T-helper 2 cell treated with Interferon-gamma antibody and Interleukin-4, amounts not matched to agents 5 μg/mL and 100 μg/mL, for 36 hours (primary cell): ENCODE measurements at regions not wholly inside any gene's neighbourhood (a gene's known extent, or its start where the extent isn't known, plus 50 kb on each side); places are given as distances from the start of the nearest gene placed in this dataset.

Experiments
- DNase-seq: peaks from one replicate; pipeline ENCODE4 v3.0.0; 2021; ENCODE audit warnings: low spot score
- H3K27ac Mint-ChIP-seq: one replicate; pipeline ENCODE4 v1.8.0; 2021; ENCODE audit warnings: mild to moderate bottlenecking, mixed read lengths
- H3K27me3 Mint-ChIP-seq: one replicate; pipeline ENCODE4 v1.8.0; 2021; ENCODE audit warnings: low read depth, mixed read lengths
- H3K36me3 Mint-ChIP-seq: one replicate; pipeline ENCODE4 v1.8.0; 2021; ENCODE audit warnings: low read depth, mixed read lengths
- H3K4me1 Mint-ChIP-seq: one replicate; pipeline ENCODE4 v1.8.0; 2021; ENCODE audit warnings: low read depth, mixed read lengths
- H3K4me3 Mint-ChIP-seq: one replicate; pipeline ENCODE4 v1.8.0; 2022; ENCODE audit warnings: mild to moderate bottlenecking, moderate library complexity, mixed read lengths
- H3K9me3 Mint-ChIP-seq: one replicate; pipeline ENCODE4 v1.8.0; 2021; ENCODE audit warnings: mixed read lengths

DNA sequence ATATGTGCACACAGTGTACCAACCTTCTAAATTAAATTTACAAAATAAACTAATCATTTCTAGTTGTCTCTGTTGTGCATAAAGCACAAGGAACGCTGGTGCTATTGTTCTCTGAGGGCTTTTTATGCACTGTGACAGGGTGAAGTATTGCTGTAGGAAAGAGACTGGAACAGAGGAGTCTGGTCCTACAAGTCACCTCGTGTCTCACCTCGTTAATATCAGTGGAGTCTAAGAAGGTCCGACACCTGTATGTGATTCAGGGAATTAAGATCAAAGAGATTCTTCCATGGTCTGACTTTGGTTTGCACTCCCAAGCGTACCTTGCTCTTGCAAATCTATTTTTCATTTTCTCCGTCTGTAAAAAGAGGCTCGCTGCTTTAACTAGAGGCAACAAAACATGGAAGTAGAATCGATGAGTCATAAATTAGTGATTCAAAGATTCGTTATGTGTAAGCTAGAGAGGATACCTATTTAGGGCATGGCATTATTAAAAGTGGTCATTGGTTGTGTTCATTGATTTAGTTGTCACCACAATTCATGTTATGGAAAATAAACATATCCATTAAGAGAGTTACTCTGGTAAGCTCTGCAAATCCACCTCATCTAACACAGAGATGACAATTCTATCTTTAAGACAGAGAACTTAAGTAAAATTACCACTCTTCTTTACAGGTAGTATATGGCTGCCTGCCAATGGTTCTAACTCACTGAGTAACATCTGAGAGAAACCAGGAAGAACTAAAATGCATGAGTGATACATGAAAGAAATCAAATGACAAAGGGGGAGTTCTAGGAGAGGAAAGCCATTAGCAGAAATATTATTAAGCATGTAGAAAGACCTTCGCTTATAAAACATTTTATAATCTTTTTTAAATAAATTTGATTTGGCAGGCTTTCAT lies 219.4 kb upstream of the GBE1 start:
- DNase-seq, result no peak
- Mint-ChIP-seq H3K4me1 (no peaks in the 10 kb centered on the region), H3K27ac (no peak overlapping the region), H3K27me3 (no peaks in the 10 kb centered on the region), H3K9me3 (no peaks in the 10 kb centered on the region), H3K4me3 (no peak overlapping the region), H3K36me3 (no peaks in the 10 kb centered on the region)

DNA sequence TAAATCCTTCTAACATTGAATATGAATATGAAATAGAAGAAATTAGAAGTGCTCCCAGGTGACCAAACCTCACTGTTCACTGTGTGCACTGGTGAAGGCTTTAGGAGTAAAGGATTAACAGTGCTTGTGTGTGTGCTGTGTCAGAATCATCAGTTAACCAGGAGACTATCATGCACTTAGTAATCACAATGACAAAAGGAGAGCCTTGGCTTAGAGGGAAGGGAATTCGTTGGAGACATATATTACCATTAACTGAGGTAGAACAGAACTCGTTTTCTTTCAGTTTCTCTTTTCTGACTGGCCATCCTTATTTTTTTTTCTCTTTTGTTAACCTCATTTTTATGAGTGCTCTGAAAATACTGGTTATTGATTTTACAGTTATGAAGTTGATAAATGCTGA lies 213.3 kb upstream of the GBE1 start:
- H3K9me3 Mint-ChIP-seq, result no peaks in the 10 kb centered on the region
- H3K4me3 Mint-ChIP-seq, result no peak overlapping the region
- H3K4me1 Mint-ChIP-seq, result no peaks in the 10 kb centered on the region
- no peaks in the 10 kb centered on the region for H3K27me3 Mint-ChIP-seq
- H3K27ac Mint-ChIP-seq, result no peak overlapping the region
- no peaks in the 10 kb centered on the region for H3K36me3 Mint-ChIP-seq
- DNase-seq, result no peak

DNA sequence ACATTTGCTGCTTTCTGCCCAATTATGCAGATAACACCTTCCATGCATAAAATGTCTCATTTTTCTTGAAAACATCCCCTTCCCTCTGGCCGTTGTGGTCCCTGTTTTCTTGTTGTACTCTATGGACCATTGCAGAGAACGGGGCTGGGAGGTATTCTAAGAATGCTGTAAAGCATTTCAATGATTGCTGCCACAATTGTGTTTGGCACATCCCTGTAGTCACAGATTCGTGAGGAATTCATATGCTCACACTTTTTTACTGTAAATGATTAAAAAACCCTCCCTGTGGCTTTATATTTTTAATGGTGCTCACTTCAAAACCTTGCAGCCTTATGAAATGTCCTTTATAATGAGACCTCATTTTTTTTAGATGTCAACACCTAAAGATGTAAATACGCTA lies 207.2 kb upstream of the GBE1 start:
- Mint-ChIP-seq H3K4me1 (no peaks in the 10 kb centered on the region), H3K27ac (no peak overlapping the region), H3K9me3 (no peaks in the 10 kb centered on the region), H3K27me3 (no peaks in the 10 kb centered on the region), H3K4me3 (no peak overlapping the region), H3K36me3 (no peaks in the 10 kb centered on the region)
- DNase-seq, result no peak

DNA sequence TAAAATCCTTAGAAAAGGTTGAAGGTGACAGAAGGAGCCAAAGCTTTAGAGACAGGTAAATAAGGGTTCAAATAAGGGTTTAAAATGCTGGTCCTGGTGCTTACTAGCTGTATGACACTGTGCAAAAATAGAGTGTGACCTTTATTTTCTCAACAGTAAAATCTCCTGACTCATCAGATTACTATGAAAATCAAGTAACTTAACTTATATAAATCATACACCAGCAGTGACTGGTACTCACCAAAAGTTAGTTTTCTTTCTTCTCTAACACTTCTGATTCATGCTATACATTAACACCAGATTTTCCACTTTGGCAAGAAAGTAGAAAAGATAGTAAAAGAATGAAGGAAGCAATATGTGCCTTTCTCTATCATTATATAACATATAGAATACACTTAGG lies 205.9 kb upstream of the GBE1 start:
- no peaks in the 10 kb centered on the region for H3K36me3 Mint-ChIP-seq
- DNase-seq, result no peak
- H3K27me3 Mint-ChIP-seq, result no peaks in the 10 kb centered on the region
- H3K27ac Mint-ChIP-seq, result no peak overlapping the region
- H3K4me3 Mint-ChIP-seq, result no peak overlapping the region
- no peaks in the 10 kb centered on the region for H3K4me1 Mint-ChIP-seq
- H3K9me3 Mint-ChIP-seq, result no peaks in the 10 kb centered on the region

DNA sequence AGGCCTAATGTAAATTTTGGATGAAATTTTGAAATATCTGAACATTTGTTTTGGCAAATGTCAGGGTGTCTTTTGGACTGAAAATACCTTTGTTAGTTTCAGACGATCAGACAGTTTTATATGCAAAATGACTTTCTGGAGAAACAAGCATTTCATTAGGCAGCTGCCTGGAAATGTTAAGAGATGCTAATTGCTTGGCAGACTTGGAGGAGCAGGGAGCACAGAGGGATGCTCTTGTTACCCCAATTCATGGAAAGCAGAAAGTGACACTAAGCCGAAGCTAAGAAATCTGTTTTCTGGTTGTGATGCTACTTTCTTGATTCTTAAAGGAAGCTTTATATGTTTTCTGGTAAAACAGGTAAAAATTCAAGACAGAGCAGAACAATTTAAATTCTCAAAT lies 204.3 kb upstream of the GBE1 start:
- H3K36me3 Mint-ChIP-seq, result no peaks in the 10 kb centered on the region
- no peak overlapping the region for H3K4me3 Mint-ChIP-seq
- no peaks in the 10 kb centered on the region for H3K9me3 Mint-ChIP-seq
- DNase-seq, result no peak
- H3K4me1 Mint-ChIP-seq, result no peaks in the 10 kb centered on the region
- no peaks in the 10 kb centered on the region for H3K27me3 Mint-ChIP-seq
- H3K27ac Mint-ChIP-seq, result no peak overlapping the region

DNA sequence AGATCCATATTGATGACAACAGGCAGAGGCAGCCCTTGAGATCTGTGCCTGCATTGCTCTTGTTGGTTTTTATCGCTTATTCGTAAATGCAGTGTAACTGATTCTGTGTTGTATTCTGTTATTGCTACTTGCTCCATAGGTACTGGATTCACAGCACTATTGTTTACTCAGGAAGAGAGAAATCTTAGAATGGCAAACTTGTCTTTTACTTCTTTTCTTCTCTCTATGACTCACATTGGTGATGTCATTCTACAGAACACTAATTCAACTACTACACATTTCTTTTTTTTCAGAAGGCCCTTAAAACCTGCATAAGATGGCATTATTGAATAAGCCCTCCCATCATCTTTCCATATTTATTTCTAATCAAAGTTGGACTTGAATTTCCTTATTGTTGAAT lies 201.0 kb upstream of the GBE1 start:
- H3K27me3 Mint-ChIP-seq, result no peaks in the 10 kb centered on the region
- no peaks in the 10 kb centered on the region for H3K36me3 Mint-ChIP-seq
- H3K9me3 Mint-ChIP-seq, result no peaks in the 10 kb centered on the region
- no peak overlapping the region for H3K27ac Mint-ChIP-seq
- DNase-seq, result no peak
- no peaks in the 10 kb centered on the region for H3K4me1 Mint-ChIP-seq
- H3K4me3 Mint-ChIP-seq, result no peak overlapping the region

DNA sequence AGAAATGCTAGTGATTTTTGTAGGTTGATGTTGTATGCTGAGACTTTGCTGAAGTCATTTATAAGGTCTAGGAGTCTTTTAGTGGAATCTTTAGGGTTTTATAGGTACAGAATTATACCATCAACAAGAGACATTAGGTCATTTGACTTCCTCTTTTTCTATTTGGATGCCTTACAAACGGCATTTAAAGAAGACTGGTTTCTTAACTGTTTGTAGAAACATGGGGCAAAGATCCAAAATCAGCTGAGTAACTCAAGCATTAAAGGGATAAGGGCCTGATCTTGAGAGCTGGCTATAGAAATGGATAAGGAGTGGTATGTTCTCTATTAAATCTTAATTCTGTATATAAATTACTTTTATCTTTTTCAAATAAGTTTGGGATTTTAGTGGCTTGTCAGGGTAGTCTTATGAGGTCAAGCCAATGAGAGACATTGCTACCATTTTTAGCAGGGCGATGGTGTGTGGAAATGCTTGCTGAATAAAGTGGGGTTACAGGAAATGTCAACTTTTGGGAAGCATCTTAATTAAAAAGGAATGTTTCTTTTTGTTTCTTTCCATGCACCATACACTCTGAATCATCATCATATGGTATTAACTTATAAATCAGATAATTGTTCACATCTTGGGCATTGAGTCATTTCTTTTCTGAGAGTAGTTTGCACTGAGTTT lies 197.7 kb upstream of the GBE1 start:
- H3K36me3 Mint-ChIP-seq, result no peaks in the 10 kb centered on the region
- no peak overlapping the region for H3K27ac Mint-ChIP-seq
- no peaks in the 10 kb centered on the region for H3K9me3 Mint-ChIP-seq

DNA sequence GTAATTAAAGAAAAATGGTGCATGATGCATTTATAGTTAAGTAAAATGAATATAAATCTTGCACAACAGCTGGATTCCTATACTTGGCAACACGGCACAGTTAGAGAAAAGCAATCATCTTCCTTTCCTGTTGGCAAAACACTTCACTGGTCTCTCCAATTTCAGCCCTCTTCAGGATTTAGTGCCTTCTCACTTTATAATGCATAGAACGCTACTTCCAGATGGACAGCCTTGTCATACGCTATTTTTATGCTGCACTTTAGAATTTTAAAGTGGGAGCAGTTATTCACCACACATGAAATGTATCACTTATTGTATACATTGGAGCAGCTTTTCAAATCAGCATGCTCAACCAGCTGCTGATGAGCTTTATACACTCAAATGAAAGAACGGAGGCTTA lies 194.4 kb upstream of the GBE1 start:
- Mint-ChIP-seq H3K36me3 (no peaks in the 10 kb centered on the region), H3K4me1 (no peaks in the 10 kb centered on the region), H3K27ac (no peak overlapping the region), H3K4me3 (no peak overlapping the region), H3K27me3 (no peaks in the 10 kb centered on the region), H3K9me3 (no peaks in the 10 kb centered on the region)
- no peak for DNase-seq

More for the DNA sequence above, 197.7 kb upstream of the GBE1 start:
- Mint-ChIP-seq H3K4me3 (no peak overlapping the region), H3K4me1 (no peaks in the 10 kb centered on the region), H3K27me3 (no peaks in the 10 kb centered on the region)
- no peak for DNase-seq

DNA sequence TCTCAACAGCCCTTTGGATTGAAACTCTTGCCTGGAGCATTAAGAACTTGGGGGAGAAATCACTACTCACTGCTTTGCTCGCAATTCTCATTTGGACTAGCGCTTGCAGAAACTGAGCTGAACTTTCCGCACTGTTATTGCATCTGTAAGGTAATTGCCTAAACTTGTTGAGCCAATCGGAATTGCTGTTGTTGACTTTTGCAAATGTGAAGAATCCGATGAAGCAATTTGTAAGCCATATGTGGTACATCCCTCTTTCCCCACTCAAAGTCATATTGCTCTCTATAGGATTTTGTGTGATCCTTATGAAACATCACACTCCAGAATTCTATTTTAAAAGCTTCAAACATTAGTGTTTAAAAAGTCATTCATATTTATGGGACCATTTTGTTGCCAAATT lies 191.7 kb upstream of the GBE1 start:
- H3K4me1 Mint-ChIP-seq, result no peaks in the 10 kb centered on the region
- no peaks in the 10 kb centered on the region for H3K27me3 Mint-ChIP-seq
- DNase-seq, result no peak
- H3K36me3 Mint-ChIP-seq, result no peaks in the 10 kb centered on the region
- no peak overlapping the region for H3K4me3 Mint-ChIP-seq
- H3K9me3 Mint-ChIP-seq, result no peaks in the 10 kb centered on the region
- no peak overlapping the region for H3K27ac Mint-ChIP-seq

DNA sequence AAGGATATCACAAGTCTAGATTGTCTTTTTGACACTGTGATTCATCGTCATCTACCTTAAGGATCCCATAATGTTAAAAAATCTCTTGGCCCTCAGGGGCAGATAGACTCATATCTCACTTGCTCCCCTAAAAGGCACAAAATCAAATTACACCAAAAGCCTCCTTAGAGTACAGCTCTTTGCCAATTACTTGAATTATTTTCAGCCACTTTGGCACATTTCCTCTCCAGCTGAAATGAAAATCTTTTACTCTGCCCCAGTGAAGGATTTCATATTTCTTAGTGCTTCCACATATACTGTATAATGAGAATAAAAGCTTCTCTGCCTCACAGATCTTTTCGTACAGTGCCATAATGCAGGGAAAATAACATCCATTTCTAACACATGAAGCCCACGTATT lies 190.7 kb upstream of the GBE1 start:
- no peak for DNase-seq
- Mint-ChIP-seq H3K9me3 (no peaks in the 10 kb centered on the region), H3K27me3 (no peaks in the 10 kb centered on the region), H3K27ac (no peak overlapping the region), H3K36me3 (no peaks in the 10 kb centered on the region), H3K4me3 (no peak overlapping the region), H3K4me1 (no peaks in the 10 kb centered on the region)

DNA sequence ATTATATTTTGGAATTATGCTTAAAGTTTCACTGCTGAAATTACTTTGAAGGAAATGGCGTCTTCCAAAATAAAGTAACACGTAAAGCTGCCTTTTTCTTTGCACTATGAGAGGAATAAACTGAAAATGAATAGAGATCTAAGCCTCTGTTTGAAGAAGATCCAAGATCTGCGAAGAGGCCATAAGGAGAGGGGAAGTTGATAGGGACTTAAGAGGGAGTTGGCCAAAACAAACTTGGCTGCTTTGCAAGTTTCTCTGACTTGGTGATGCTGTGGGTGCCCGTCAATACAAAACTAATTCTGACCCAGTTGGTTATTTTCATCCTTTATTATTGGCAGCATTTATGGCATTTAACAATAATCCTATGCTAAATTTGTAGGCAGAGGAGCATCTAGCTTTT lies 190.2 kb upstream of the GBE1 start:
- Mint-ChIP-seq H3K27ac (no peak overlapping the region), H3K4me3 (no peak overlapping the region), H3K27me3 (no peaks in the 10 kb centered on the region), H3K9me3 (no peaks in the 10 kb centered on the region), H3K36me3 (no peaks in the 10 kb centered on the region), H3K4me1 (no peaks in the 10 kb centered on the region)
- DNase-seq, result no peak

DNA sequence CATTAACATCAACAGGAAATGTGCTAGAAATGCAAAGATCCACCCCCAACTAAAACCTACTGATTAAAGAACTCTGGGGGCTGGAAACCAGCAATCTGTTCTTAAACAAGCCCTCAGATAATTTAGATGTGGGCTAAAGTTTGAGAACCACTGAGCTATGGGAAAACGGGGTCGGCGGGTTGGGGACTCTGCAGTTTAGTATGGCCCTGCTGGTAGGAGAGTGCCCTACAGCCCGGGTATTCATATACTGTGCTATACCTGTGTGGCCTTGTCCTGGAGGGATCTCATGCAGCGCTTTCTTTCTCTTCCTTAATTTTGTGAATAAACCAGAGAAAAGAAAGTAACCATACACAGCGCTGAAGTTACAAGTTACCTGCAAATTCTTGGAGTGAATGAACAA lies 189.7 kb upstream of the GBE1 start:
- Mint-ChIP-seq H3K36me3 (no peaks in the 10 kb centered on the region), H3K27ac (no peak overlapping the region), H3K4me3 (no peak overlapping the region), H3K27me3 (no peaks in the 10 kb centered on the region), H3K9me3 (no peaks in the 10 kb centered on the region), H3K4me1 (no peaks in the 10 kb centered on the region)
- no peak for DNase-seq

DNA sequence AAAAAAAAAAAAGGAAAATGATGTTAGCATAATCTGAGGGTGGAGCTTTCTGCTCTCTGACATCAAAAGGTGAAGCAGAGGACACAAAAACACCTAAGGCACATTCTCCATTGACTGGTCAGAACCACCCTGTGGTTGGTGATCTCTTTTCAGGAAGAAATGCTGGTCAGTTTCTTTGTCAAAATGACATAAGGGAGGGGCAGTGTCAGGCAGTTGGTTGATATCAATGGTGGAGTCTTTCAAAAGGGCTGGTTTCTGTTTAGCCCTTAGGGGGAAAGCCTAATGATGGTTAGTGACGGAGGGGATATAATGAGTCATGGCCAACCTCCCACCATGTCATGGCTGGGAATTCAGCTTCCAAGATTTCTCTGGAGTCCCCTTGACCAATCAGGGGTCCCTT lies 185.9 kb upstream of the GBE1 start:
- Mint-ChIP-seq H3K4me1 (no peaks in the 10 kb centered on the region), H3K4me3 (no peak overlapping the region), H3K9me3 (peaks cover 4% of the 10 kb centered on the region), H3K36me3 (no peaks in the 10 kb centered on the region), H3K27ac (no peak overlapping the region), H3K27me3 (no peaks in the 10 kb centered on the region)
- no peak for DNase-seq

DNA sequence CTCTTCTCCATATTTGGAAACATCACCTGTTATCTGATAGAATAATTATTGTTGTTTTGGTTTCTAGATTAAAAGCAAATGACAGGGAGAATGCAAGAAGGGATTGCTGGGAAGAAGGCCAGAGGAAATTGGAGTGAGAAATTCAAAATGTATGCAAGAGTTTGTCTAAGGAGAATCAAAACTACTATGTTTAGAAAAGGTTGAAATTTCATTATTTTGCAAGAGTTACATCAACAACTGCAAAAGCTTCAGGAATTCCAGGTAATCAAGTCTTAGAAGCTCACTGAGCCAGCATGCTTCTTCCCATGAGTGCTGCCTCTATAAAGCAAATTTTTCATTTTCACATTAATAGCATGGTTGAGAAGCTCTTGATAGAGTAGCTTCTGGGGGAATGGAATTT lies 177.2 kb upstream of the GBE1 start:
- no peaks in the 10 kb centered on the region for H3K36me3 Mint-ChIP-seq
- H3K4me3 Mint-ChIP-seq, result no peak overlapping the region
- no peak for DNase-seq
- no peaks in the 10 kb centered on the region for H3K9me3 Mint-ChIP-seq
- H3K27ac Mint-ChIP-seq, result no peak overlapping the region
- H3K4me1 Mint-ChIP-seq, result no peaks in the 10 kb centered on the region
- no peaks in the 10 kb centered on the region for H3K27me3 Mint-ChIP-seq

DNA sequence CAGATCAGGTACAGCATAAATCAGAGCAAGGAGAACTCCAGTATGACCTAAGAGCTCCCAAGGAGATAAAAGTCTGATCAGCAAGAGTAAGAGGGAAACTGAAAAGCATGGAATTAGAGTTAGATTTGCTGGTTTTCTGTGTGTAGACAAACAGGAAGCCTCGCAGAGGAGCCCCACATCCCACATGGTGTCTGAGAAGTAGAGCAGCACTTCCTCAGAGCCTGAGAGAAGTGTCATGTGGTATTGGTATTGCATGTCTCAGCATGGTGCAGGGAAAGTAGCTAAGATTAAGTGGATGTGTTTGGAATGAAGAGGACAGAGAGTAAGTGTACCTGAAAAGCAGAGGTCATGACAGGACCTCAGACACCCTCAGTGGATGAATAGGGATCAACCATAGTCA lies 175.4 kb upstream of the GBE1 start:
- H3K36me3 Mint-ChIP-seq, result no peaks in the 10 kb centered on the region
- DNase-seq, result no peak

More for the DNA sequence above, 175.4 kb upstream of the GBE1 start:
- Mint-ChIP-seq H3K4me1 (no peaks in the 10 kb centered on the region), H3K27me3 (no peaks in the 10 kb centered on the region), H3K4me3 (no peak overlapping the region), H3K27ac (no peak overlapping the region), H3K9me3 (no peaks in the 10 kb centered on the region)
